NT2/D1 (cell line): ENCODE measurements at regions not wholly inside any gene's neighbourhood (a gene's known extent, or its start where the extent isn't known, plus 50 kb on each side); places are given as distances from the start of the nearest gene placed in this dataset.

Experiments used
- DNase-seq: peaks from one replicate; pipeline ENCODE4 v3.0.0-alpha.2; 2011; ENCODE audit warnings: low read depth, low spot score
- H3K27me3 ChIP-seq: 2 replicates; pipeline ENCODE4 v1.6.0; 2011; ENCODE audit warnings: mild to moderate bottlenecking; ENCODE audit not compliant: insufficient read length, insufficient read depth
- H3K36me3 ChIP-seq: 2 replicates; pipeline ENCODE4 v1.6.1; 2011; ENCODE audit warnings: mild to moderate bottlenecking, low read length, mixed read lengths; ENCODE audit not compliant: insufficient read depth, insufficient read length
- H3K4me1 ChIP-seq: 2 replicates; pipeline ENCODE4 v1.5.1; 2011; ENCODE audit not compliant: insufficient read depth, insufficient read length
- H3K4me3 ChIP-seq: 2 replicates; pipeline ENCODE4 v1.5.1; 2011; ENCODE audit warnings: low read depth; ENCODE audit not compliant: insufficient read length
- H3K9ac ChIP-seq: 2 replicates; pipeline ENCODE4 v1.6.0; 2011; ENCODE audit warnings: low read depth; ENCODE audit not compliant: insufficient read length
- H3K9me3 ChIP-seq: 2 replicates; pipeline ENCODE4 v1.5.1; 2011; ENCODE audit warnings: mild to moderate bottlenecking, low read length; ENCODE audit not compliant: insufficient read depth
- SUZ12 ChIP-seq: IDR thresholded peaks from 2 replicates; pipeline ENCODE4 v1.6.1; 2011; ENCODE audit not compliant: insufficient read length, insufficient read depth; ENCODE audit errors: extremely low read depth
- YY1 ChIP-seq: IDR thresholded peaks from 2 replicates; pipeline ENCODE4 v1.6.1; 2011; ENCODE audit not compliant: insufficient read length, insufficient read depth
- ZNF274 ChIP-seq: IDR thresholded peaks from 2 replicates; pipeline ENCODE4 v1.6.1; 2011; ENCODE audit warnings: mild to moderate bottlenecking, low read depth, low read length

DNA sequence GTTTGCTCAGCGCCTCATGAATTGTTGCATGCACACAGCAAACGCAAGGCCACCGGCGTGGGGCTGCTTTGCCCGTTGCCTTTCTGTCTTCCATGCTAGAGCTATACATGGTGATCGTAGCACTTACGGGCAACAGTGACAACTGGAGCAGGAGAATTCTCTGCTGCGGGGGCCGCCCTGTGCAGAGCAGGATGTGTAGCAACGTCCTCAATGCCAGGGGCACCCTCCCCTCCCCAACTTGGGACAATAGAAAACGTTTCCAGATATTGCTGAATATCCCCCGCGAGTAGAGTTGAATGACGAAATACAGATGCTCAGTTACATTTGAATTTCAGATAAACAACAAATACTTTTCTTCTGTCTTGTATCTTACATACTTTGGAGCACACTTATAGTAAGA is 198.7 kb downstream of the TFAP2C start:
- TF ChIP-seq YY1 (no peak), SUZ12 (no peak), ZNF274 (no peak)
- no peaks in the 10 kb centered on the region for H3K36me3 ChIP-seq
- H3K4me3 ChIP-seq = no peak overlapping the region
- H3K9me3 ChIP-seq = peaks cover 10% of the 10 kb centered on the region; the same call in 1 of the 2 replicates
- no peak overlapping the region for H3K9ac ChIP-seq
- no peaks in the 10 kb centered on the region for H3K27me3 ChIP-seq
- peaks cover 3% of the 10 kb centered on the region for H3K4me1 ChIP-seq
- no peak for DNase-seq

DNA sequence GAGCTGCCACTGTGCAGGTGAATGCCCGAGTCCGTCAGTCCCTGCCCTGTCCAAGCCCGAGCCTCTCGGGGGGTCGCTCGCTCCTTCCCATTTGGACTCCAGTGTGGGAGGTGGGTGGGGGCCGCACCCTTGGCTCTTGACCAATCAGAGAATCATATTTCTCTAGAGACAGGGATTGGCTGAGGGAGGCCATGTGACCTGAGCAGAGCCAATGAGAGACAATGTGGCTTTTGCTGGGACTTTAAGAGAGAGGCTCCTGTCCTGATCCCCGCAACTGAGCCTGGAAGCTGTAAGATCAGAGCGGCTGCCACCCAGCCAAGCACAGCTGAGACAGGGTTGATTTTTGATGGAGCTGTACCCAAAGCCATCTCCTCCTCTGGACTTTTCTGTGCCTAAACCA is 199.3 kb downstream of the TFAP2C start:
- DNase-seq = no peak
- Histone ChIP-seq H3K36me3 (no peaks in the 10 kb centered on the region), H3K4me1 (peaks cover 3% of the 10 kb centered on the region), H3K27me3 (no peaks in the 10 kb centered on the region), H3K9ac (no peak overlapping the region), H3K9me3 (peaks cover 10% of the 10 kb centered on the region; the same call in 1 of the 2 replicates), H3K4me3 (no peak overlapping the region)
- TF ChIP-seq YY1 (no peak), SUZ12 (no peak), ZNF274 (no peak)

DNA sequence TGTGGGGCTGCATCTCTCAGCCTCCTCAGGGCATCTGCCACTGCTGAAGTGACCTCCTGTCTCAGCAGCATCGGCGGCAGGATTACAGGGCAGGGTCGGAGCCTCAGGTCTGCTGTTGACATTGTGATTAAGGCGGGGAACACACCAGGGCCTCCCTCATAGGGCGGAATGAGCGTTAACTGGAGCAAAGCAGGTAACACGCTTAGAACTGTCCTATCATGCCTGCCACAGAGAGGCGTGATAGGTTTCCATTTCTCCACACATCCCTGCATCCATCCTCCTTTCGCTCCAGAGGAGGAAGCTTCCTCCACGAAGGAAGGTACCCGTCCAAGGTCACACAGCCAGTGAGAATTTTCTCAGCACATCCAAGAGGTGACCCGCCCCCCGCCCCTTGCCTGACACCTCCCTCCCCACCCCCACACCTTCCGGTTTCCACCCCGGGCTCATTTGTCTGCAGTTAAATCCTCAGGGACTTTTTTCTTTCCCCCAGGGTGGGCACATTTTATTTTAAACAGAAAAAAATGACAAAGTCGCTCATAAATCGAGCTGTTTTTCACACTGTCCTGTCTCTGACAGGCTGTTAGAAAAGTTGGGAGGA is 200.8 kb downstream of the TFAP2C start:
- H3K4me1 ChIP-seq = peaks cover 3% of the 10 kb centered on the region
- no peak overlapping the region for H3K4me3 ChIP-seq
- no peaks in the 10 kb centered on the region for H3K27me3 ChIP-seq
- no peak overlapping the region for H3K9ac ChIP-seq
- peak; percentile 48 for DNase-seq
- peaks cover 10% of the 10 kb centered on the region; the same call in 1 of the 2 replicates for H3K9me3 ChIP-seq
- TF ChIP-seq SUZ12 (no peak), YY1 (no peak), ZNF274 (no peak)
- H3K36me3 ChIP-seq = no peaks in the 10 kb centered on the region

DNA sequence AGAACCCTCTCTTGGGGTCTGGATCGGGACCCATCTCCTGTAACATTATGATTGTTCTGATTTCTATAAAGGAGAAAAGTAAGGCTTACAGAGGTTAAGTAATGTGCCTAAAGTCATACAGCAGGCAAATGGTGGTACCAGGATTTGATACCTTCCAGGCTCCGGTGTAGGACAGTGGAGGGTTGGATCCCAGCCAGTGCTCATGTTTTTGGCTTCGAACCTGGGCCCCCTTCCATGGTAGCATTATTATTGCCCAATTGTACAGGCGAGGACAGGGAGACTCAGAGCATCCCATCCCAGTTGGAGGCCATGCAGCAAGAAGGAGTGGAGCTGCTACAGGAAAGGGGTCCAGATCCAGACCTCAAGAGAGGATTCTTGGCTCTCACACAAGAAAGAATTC is 202.7 kb downstream of the TFAP2C start:
- H3K4me1 ChIP-seq = peaks cover 3% of the 10 kb centered on the region
- no peaks in the 10 kb centered on the region for H3K27me3 ChIP-seq
- H3K36me3 ChIP-seq = no peaks in the 10 kb centered on the region
- TF ChIP-seq YY1 = no peak
- no peak for TF ChIP-seq SUZ12
- TF ChIP-seq ZNF274 = no peak
- DNase-seq = no peak
- no peak overlapping the region for H3K4me3 ChIP-seq
- no peak overlapping the region for H3K9ac ChIP-seq
- no peaks in the 10 kb centered on the region; the same call in 1 of the 2 replicates for H3K9me3 ChIP-seq

DNA sequence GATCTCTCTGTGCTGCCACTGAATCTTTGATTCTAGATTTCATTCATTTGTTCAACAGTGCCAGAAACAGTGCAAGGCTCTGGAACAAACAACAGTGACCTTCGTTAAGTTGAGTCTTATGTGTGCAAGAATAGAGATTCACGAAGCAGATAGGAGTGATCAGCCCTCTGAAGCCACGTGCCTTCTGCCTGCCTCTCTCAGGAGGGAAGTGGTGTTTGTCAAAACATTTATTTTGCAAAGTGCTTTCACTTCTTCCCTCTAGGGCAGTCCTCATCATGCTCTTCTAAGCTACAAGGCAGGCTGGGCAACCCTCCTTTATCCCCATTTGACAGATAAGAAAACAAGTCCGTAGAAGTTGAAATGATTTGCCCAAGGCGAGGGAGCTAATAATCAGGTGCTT is 204.3 kb downstream of the TFAP2C start:
- no peaks in the 10 kb centered on the region for H3K27me3 ChIP-seq
- H3K4me1 ChIP-seq = peaks cover 3% of the 10 kb centered on the region
- H3K9me3 ChIP-seq = no peaks in the 10 kb centered on the region; the same call in 1 of the 2 replicates
- H3K36me3 ChIP-seq = no peaks in the 10 kb centered on the region
- no peak for DNase-seq
- H3K4me3 ChIP-seq = no peak overlapping the region
- TF ChIP-seq ZNF274 (no peak), YY1 (no peak), SUZ12 (no peak)
- no peak overlapping the region for H3K9ac ChIP-seq

DNA sequence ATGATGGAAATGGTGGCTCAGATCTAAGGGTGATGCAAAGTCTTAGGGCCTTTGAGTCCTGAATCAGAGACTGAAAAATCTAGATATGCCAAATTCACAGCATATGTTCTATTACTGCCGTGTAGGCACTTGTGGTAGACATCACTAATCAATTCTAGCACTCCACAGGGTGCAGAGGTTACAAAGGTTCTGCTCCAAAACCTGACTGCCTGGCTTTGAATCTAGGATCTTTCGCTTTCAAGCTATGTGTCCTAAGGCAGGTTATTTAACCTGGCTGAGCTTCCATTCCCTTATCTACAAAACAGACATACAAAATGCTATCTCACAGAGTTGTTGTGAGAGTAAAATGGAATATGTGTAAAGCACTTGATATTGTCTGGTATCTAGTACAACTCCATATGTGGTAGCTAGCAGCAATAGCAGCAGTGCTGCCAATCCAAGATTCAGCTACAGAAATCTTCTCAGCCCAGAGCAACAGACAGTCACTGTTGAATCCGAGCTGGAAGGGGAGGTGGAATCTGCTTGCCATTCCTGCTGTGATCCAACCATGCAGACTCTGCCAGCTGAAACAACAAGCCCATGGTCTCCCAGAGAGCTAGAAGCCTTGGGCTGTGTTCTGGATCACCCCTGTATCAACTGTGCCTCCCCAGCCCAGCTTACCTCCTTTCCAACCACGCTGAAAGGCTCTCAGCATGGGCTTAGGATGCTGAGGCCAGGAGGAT is 206.9 kb downstream of the TFAP2C start:
- H3K27me3 ChIP-seq = no peaks in the 10 kb centered on the region
- no peaks in the 10 kb centered on the region for H3K4me1 ChIP-seq
- no peak overlapping the region for H3K4me3 ChIP-seq
- H3K36me3 ChIP-seq = no peaks in the 10 kb centered on the region
- no peak for DNase-seq
- H3K9ac ChIP-seq = no peak overlapping the region
- TF ChIP-seq YY1 = no peak
- no peak for TF ChIP-seq ZNF274
- TF ChIP-seq SUZ12 = no peak
- H3K9me3 ChIP-seq = no peaks in the 10 kb centered on the region

DNA sequence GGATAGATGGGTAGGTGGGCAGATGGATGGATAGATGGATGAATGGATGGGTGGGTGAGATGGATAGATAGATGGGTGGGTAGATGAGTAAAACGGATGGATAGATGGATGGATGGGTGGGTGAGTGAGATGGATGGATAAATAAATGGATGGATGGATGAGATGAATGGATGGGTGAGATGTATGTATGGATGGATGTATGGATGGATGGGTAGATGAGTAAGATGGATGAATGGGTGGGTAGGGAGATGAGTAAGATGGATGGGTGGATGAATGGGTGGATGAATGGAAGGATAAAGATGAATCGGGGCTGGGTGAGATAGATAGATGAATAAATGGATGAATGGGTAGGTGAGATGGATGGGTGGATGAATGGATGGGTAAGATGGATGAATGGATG is 210.1 kb downstream of the TFAP2C start:
- no peaks in the 10 kb centered on the region for H3K4me1 ChIP-seq
- DNase-seq = no peak
- no peaks in the 10 kb centered on the region for H3K36me3 ChIP-seq
- TF ChIP-seq YY1 (no peak), ZNF274 (no peak), SUZ12 (no peak)
- H3K9me3 ChIP-seq = peaks cover 14% of the 10 kb centered on the region; the same call in 1 of the 2 replicates
- no peaks in the 10 kb centered on the region for H3K27me3 ChIP-seq
- H3K9ac ChIP-seq = no peak overlapping the region
- no peak overlapping the region for H3K4me3 ChIP-seq
